Endothelial cell of umbilical vein (primary cell): ENCODE measurements at regions not wholly inside any gene's neighbourhood (a gene's known extent, or its start where the extent isn't known, plus 50 kb on each side); places are given as distances from the start of the nearest gene placed in this dataset.

ENCODE experiments used
- BruUV-seq: library from RNA; stranded (reverse); fragments of 400-500 nt; replicated peaks from 2 replicates; lab custom pipeline; 2021; lab: Mats Ljungman, UMichigan
- CTCF ChIA-PET: fragments of 300-600, 350-600 bp; sonication (Branson Sonifier 250); formaldehyde crosslinking; loops from one replicate; lab custom pipeline; 2021; ENCODE audit warnings: antibody characterized with exemption, inconsistent platforms; lab: Charles Lee
- POLR2A ChIA-PET: fragments of 300-600, 350-600 bp; sonication (Branson Sonifier 250); formaldehyde crosslinking; loops from one replicate; lab custom pipeline; 2021; ENCODE audit warnings: antibody characterized with exemption, inconsistent platforms; lab: Charles Lee
- DNase-seq: peaks from one replicate; pipeline ENCODE4 v3.0.0-alpha.2; 2011; ENCODE audit warnings: low read depth, low spot score
- FAIRE-seq: peaks from 2 replicates; lab custom pipeline; 2011; peaks lifted over from hg19 to GRCh38; lab: Jason Lieb, UNC
- H2AFZ ChIP-seq: 2 replicates; pipeline ENCODE4 v1.6.0; 2012; ENCODE audit warnings: low read depth, low read length, control low read depth, inconsistent platforms
- H3K27ac ChIP-seq: 2 replicates; pipeline ENCODE4 v1.5.1; 2011; ENCODE audit warnings: low read depth, mild to moderate bottlenecking, control low read depth, low read length, moderate library complexity; ENCODE audit not compliant: insufficient read depth
- H3K27me3 ChIP-seq, 2 experiments: 2 replicates each; pipeline versions ENCODE4 v1.6.0 to v1.6.1; 2011; ENCODE audit warnings: low read length in 2 of 2, mixed read lengths in 1 of 2; ENCODE audit not compliant: control insufficient read depth in 2 of 2, insufficient read depth in 2 of 2
- H3K36me3 ChIP-seq, 2 experiments: 2 replicates in 1 of 2; 3 replicates in 1 of 2; pipeline ENCODE4 v1.5.1; 2011; ENCODE audit warnings: low read length in 2 of 2, mild to moderate bottlenecking in 1 of 2, moderate library complexity in 1 of 2; ENCODE audit not compliant: control insufficient read depth in 2 of 2, insufficient read depth in 2 of 2; ENCODE audit errors: extremely low read depth in 1 of 2
- H3K4me1 ChIP-seq: 3 replicates; pipeline ENCODE4 v1.5.1; 2011; ENCODE audit warnings: mild to moderate bottlenecking, low read length; ENCODE audit not compliant: control insufficient read depth, insufficient read depth; ENCODE audit errors: extremely low read depth
- H3K4me2 ChIP-seq: 2 replicates; pipeline ENCODE4 v1.6.1; 2011; ENCODE audit warnings: low read length, control low read depth, mixed read lengths; ENCODE audit not compliant: insufficient read depth
- H3K4me3 ChIP-seq, 3 experiments: fragments of 200-600 bp in 1 of 3; sonication (generic), shearing (Covaris generic) in 1 of 3; replicated peaks in 1 of 3; 2 replicates each; pipeline ENCODE4 v1.5.1; 2011 to 2016; ENCODE audit warnings: control low read depth in 3 of 3, low read length in 3 of 3, mild to moderate bottlenecking in 2 of 3, inconsistent platforms in 1 of 3, low read depth in 1 of 3, moderate library complexity in 1 of 3; ENCODE audit not compliant: insufficient read depth in 1 of 3
- H3K79me2 ChIP-seq: 2 replicates; pipeline ENCODE4 v1.6.0; 2012; ENCODE audit warnings: low read length, inconsistent platforms; ENCODE audit not compliant: control insufficient read depth, insufficient read depth
- H3K9ac ChIP-seq: replicated peaks from 2 replicates; pipeline ENCODE3; 2011; ENCODE audit warnings: low read length, control low read depth; ENCODE audit not compliant: insufficient read depth; ENCODE audit errors: extremely low read depth
- H3K9me1 ChIP-seq: replicated peaks from 3 replicates; pipeline ENCODE4 v1.6.0; 2011; ENCODE audit warnings: mild to moderate bottlenecking, low read length; ENCODE audit not compliant: control insufficient read depth, insufficient read depth; ENCODE audit errors: extremely low read depth
- H3K9me3 ChIP-seq: replicated peaks from 2 replicates; pipeline ENCODE4 v1.5.1; 2012; ENCODE audit warnings: low read length, inconsistent platforms; ENCODE audit not compliant: control insufficient read depth, insufficient read depth
- H4K20me1 ChIP-seq: replicated peaks from 2 replicates; pipeline ENCODE3; 2011; ENCODE audit warnings: mild to moderate bottlenecking, low read length; ENCODE audit not compliant: control insufficient read depth, insufficient read depth; ENCODE audit errors: extremely low read depth
- CTCF ChIP-seq, 2 donors: IDR thresholded peaks; 1 replicate in 1 of 2; 2 replicates in 1 of 2; pipeline ENCODE4 v1.5.1; 2011; ENCODE audit warnings: low read length in 2 of 2, mild to moderate bottlenecking in 2 of 2, moderate library complexity in 2 of 2, control low read depth in 1 of 2, inconsistent platforms in 1 of 2, low read depth in 1 of 2; ENCODE audit not compliant: insufficient read depth in 1 of 2; ENCODE audit errors: extremely low read depth in 1 of 2
- EZH2 ChIP-seq: IDR thresholded peaks from 2 replicates; pipeline ENCODE4 v1.6.1; 2012; ENCODE audit warnings: borderline replicate concordance, low read depth, mild to moderate bottlenecking, moderate library complexity, low read length, inconsistent platforms; ENCODE audit not compliant: severe bottlenecking
- FOS ChIP-seq: IDR thresholded peaks from 2 replicates; pipeline ENCODE4 v1.6.1; 2011; ENCODE audit warnings: mild to moderate bottlenecking, low read length, moderate library complexity, borderline replicate concordance; ENCODE audit not compliant: insufficient read depth
- GATA2 ChIP-seq: IDR thresholded peaks from 2 replicates; pipeline ENCODE4 v1.7.0; 2011; ENCODE audit warnings: low read depth, mild to moderate bottlenecking, moderate library complexity, mixed read lengths, low read length; ENCODE audit not compliant: insufficient read length, insufficient read depth
- JUN ChIP-seq: IDR thresholded peaks from 2 replicates; pipeline ENCODE4 v1.6.1; 2011; ENCODE audit warnings: borderline replicate concordance, low read depth; ENCODE audit not compliant: insufficient read length, insufficient read depth
- POLR2AphosphoS5 ChIP-seq: IDR thresholded peaks from 2 replicates; pipeline ENCODE4 v1.6.1; 2012; ENCODE audit warnings: low read depth, mild to moderate bottlenecking, control low read depth, low read length, moderate library complexity; ENCODE audit not compliant: insufficient read depth
- dilution Hi-C: fragments of 300-500 bp; cut with MboI; formaldehyde crosslinking; loops from one replicate; pipeline ENCODE4 v1.15.0; 2019; ENCODE audit warnings: low sequenced_read_pairs; ENCODE audit not compliant: extremely low pct_ligation_motif_present
- intact Hi-C: fragments of 100-400 bp; cut with micrococcal nuclease; formaldehyde crosslinking; loops from one replicate; pipeline ENCODE4 v1.10.0; 2022

GRCh38 chr18:31217038-31217849 is 54.6 kb upstream of the DSC1 start:
- Histone ChIP-seq H4K20me1 (no peaks in the 10 kb centered on the region), H3K4me2 (no peak overlapping the region), H3K9me1 (no peaks in the 10 kb centered on the region), H2AFZ (no peak overlapping the region), H3K27me3 (no peaks in the 10 kb centered on the region), H3K9ac (no peak overlapping the region), H3K79me2 (no peaks in the 10 kb centered on the region), H3K4me3 (no peak overlapping the region), H3K9me3 (no peaks in the 10 kb centered on the region), H3K4me1 (no peaks in the 10 kb centered on the region), H3K27ac (no peak overlapping the region), H3K36me3 (no peaks in the 10 kb centered on the region)
- dilution Hi-C loops (no loop called here), intact Hi-C loops (no loop called here)
- no peak for FAIRE-seq
- no peak for TF ChIP-seq FOS
- TF ChIP-seq CTCF (IDR thresholded peaks at IDR 0.05; ENCODE audit: extremely low read depth in 1 of 2, insufficient read depth in 1 of 2, low read depth in 1 of 2, low read length in 2 of 2), result no peak
- TF ChIP-seq EZH2, result no peak
- TF ChIP-seq POLR2AphosphoS5, result no peak
- TF ChIP-seq GATA2, result no peak
- no peak for TF ChIP-seq JUN
- ChIA-PET CTCF (no interaction called here), POLR2A (no interaction called here)
- no TSS peak for BruUV-seq
- peak; percentile 10 for DNase-seq
